Body of pancreas (tissue), 4 donors: ENCODE measurements at regions not wholly inside any gene's neighbourhood (a gene's known extent, or its start where the extent isn't known, plus 50 kb on each side); places are given as distances from the start of the nearest gene placed in this dataset.

Source experiments
- ATAC-seq: fragments of 150-250 bp; one replicate; pipeline ENCODE4 v1.9.1; 2016
- DNase-seq, 4 donors: peaks; one replicate each; pipeline ENCODE4 v3.0.0-alpha.2; 2019
- H3K27ac ChIP-seq, 4 donors: fragments of 200-600 bp; sonication (generic); 1 replicate in 3 of 4; 2 replicates in 1 of 4; pipeline versions ENCODE4 v1.5.1 to v1.6.1; 2016 to 2019; ENCODE audit warnings: mild to moderate bottlenecking in 1 of 4, mixed read lengths in 1 of 4, moderate library complexity in 1 of 4
- H3K27me3 ChIP-seq, 2 donors: fragments of 200-600 bp; sonication (generic); one replicate each; pipeline ENCODE4 v1.6.0; 2016; ENCODE audit warnings: mild to moderate bottlenecking in 1 of 2
- H3K36me3 ChIP-seq, 2 donors: fragments of 200-600 bp; sonication (generic); replicated peaks in 1 of 2; 2 replicates each; pipeline ENCODE4 v1.5.1; 2016; ENCODE audit warnings: low read depth in 2 of 2; ENCODE audit not compliant: insufficient read depth in 1 of 2
- H3K4me1 ChIP-seq: fragments of 200-600 bp; sonication (generic); one replicate; pipeline ENCODE4 v1.6.0; 2016
- H3K4me3 ChIP-seq, 2 donors: fragments of 200-600 bp; sonication (generic); 1 replicate in 1 of 2; 2 replicates in 1 of 2; pipeline ENCODE4 v1.5.1; 2016 to 2019
- H3K9me3 ChIP-seq, 3 donors: fragments of 200-600 bp; sonication (generic); 1 replicate in 2 of 3; 2 replicates in 1 of 3; pipeline ENCODE4 v1.5.1; 2016
- POLR2A ChIP-seq, 3 donors: fragments of 450-650 bp; IDR thresholded peaks; one replicate each; pipeline ENCODE4 v1.6.1; 2016; ENCODE audit warnings: antibody characterized with exemption in 3 of 3, mild to moderate bottlenecking in 2 of 3
- WGBS, 2 donors: methylation state at CpG; one replicate each; pipeline ENCODE4 v1.1.5; 2017; 5-methylcytosine and 5-hydroxymethylcytosine counted together
- intact Hi-C: fragments of 100-400 bp; cut with DNase I; formaldehyde crosslinking; loops from one replicate; pipeline ENCODE4 v1.15.1; 2023
- TF ChIP-seq, protein P1 (sequence below), 7 experiments: fragments of 450-650 bp in 4 of 7; fragments of 200-600 bp in 3 of 7; sonication (generic) in 3 of 7; IDR thresholded peaks; one replicate each; pipeline ENCODE4 v1.5.1; 2016 to 2019; ENCODE audit warnings: antibody characterized with exemption in 7 of 7

DNA sequence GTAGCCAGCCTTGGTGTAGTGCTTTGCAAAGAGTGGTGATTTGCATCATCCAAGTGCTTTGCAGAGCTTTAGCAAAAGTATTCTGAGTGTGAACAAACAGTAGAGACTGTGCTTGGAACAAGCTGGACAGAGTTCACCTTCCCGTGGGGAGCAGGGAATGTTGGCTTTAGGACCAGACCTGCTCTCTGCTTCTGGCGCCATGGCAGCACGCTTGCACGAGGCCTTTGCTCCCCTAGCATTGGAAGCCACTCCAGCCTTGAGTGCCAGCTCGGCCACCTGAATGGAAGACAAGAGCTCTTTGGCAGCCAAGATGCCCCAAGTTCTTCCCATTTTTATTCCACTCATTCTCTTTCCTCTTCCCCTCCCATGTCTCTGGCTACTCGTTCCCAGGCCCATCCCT lies 250.8 kb upstream of the OSR1 start:
- intact Hi-C loops: no loop called here
- no peaks in the 10 kb centered on the region for H3K27me3 ChIP-seq
- TF ChIP-seq POLR2A (IDR thresholded peaks at IDR 0.05): no peak
- TF ChIP-seq, protein P1, sequence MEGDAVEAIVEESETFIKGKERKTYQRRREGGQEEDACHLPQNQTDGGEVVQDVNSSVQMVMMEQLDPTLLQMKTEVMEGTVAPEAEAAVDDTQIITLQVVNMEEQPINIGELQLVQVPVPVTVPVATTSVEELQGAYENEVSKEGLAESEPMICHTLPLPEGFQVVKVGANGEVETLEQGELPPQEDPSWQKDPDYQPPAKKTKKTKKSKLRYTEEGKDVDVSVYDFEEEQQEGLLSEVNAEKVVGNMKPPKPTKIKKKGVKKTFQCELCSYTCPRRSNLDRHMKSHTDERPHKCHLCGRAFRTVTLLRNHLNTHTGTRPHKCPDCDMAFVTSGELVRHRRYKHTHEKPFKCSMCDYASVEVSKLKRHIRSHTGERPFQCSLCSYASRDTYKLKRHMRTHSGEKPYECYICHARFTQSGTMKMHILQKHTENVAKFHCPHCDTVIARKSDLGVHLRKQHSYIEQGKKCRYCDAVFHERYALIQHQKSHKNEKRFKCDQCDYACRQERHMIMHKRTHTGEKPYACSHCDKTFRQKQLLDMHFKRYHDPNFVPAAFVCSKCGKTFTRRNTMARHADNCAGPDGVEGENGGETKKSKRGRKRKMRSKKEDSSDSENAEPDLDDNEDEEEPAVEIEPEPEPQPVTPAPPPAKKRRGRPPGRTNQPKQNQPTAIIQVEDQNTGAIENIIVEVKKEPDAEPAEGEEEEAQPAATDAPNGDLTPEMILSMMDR (IDR thresholded peaks at IDR 0.05): no peak
- ATAC-seq (no peak), DNase-seq (no peak)
- H3K4me3 ChIP-seq: no peak overlapping the region
- H3K27ac ChIP-seq: no peak overlapping the region
- H3K4me1 ChIP-seq: no peaks in the 10 kb centered on the region
- no peaks in the 10 kb centered on the region for H3K36me3 ChIP-seq
- no peaks in the 10 kb centered on the region for H3K9me3 ChIP-seq
- 46 to 63% methylated on average over 4 to 6 of the region's 6 CpGs for WGBS, 2 donors

DNA sequence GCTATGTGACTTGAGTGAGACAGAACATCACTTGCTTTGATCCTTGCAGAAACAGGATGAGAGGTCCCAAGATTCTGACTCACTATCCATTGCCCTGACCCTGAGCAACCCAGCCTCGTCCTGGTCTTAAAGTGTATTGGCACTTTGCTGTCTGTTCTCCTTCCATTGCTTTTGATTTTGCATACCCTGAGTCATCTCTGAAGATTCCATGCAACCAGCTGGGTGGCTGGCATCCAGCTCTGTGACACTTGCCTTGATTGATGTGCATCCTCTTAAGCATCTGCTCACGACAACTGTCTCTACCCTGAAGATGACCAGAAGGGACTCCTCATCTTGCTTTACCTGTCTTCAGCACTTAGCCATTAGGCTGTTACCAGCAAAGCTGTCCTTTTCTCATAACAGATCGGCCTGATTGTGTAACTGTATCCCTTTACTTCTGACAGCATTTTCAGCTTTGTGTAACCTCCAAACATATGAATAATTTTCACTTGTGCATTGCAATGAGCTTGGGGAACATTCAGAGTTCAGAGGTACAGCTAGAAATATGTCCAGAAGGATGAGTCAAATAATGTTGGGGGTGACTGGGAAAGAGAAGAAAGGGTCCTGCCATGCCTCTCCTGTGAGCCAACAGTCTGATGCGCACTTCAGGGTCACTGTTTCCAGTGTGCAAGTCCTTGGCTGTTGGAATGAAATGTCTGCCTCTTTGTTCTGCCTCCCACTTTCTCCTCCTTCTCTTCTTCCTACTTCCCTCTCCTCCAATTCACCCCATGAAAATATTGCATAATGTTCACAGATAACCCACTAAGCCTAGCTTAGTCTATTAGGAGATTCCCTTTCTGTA lies 249.7 kb upstream of the OSR1 start:
- Histone ChIP-seq H3K27me3 (no peaks in the 10 kb centered on the region), H3K36me3 (no peaks in the 10 kb centered on the region), H3K27ac (no peak overlapping the region), H3K4me1 (no peaks in the 10 kb centered on the region), H3K4me3 (no peak overlapping the region), H3K9me3 (no peaks in the 10 kb centered on the region)
- TF ChIP-seq, protein P1 (IDR thresholded peaks at IDR 0.05): no peak
- no peak for TF ChIP-seq POLR2A (IDR thresholded peaks at IDR 0.05)
- intact Hi-C loops: no loop called here
- DNase-seq: peak in 2 of 4 donors; percentile 10 to 12
- 34 to 54% methylated on average over 4 of the region's 4 CpGs for WGBS, 2 donors
- ATAC-seq: peak; percentile 60

DNA sequence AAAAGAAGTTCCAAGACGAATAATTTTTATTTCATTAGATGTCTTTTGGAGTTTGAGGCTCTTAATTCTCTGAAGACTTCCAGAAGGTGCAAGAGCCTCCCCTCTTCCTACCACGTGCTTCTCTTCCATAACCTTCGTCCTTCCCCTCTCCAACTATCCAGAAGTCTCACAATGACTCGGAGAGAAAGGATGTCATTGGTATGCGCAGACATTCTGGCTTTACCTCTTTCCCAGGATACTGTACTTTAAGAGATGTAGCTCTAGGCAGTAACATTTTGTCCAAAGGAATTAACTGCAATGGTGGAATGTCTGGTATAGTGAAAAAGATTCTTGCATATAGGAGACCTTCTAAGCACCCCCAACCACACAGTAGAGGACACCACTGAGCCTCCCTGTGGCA lies 249.0 kb upstream of the OSR1 start:
- intact Hi-C loops: no loop called here
- Histone ChIP-seq H3K4me3 (no peak overlapping the region), H3K27me3 (no peaks in the 10 kb centered on the region), H3K4me1 (no peaks in the 10 kb centered on the region), H3K27ac (no peak overlapping the region), H3K9me3 (no peaks in the 10 kb centered on the region), H3K36me3 (no peaks in the 10 kb centered on the region)
- WGBS, 2 donors: 53 to 63% methylated on average over 5 of the region's 5 CpGs
- no peak for TF ChIP-seq POLR2A (IDR thresholded peaks at IDR 0.05)
- TF ChIP-seq, protein P1 (IDR thresholded peaks at IDR 0.05): no peak
- DNase-seq (no peak), ATAC-seq (no peak)

DNA sequence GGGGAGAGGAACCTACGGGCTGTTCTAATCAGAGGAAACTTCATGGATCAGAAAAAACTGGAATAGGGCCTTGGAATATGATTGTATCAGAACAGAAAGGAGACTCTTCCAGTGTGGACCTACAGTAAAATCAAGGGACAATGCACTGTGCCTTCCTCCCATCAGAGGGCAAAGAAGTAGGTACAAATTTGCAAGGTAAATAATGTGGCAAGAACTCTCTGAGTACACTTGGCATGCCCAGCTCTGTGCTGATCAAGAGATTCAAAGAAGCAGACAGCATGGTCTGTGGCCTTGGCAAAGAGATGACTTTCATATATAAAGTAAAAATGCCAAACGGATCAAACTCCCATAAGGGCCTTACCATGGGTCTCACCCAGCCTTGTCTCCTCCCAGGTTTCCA lies 242.6 kb upstream of the OSR1 start:
- TF ChIP-seq, protein P1 (IDR thresholded peaks at IDR 0.05): no peak
- no peak for TF ChIP-seq POLR2A (IDR thresholded peaks at IDR 0.05)
- no peaks in the 10 kb centered on the region for H3K27me3 ChIP-seq
- WGBS, 2 donors: 58% methylated on average over 2 of the region's 2 CpGs
- H3K4me1 ChIP-seq: no peaks in the 10 kb centered on the region
- no peak for ATAC-seq
- DNase-seq: no peak
- no peaks in the 10 kb centered on the region for H3K36me3 ChIP-seq
- intact Hi-C loops: no loop called here
- H3K27ac ChIP-seq: no peak overlapping the region
- no peak overlapping the region for H3K4me3 ChIP-seq
- no peaks in the 10 kb centered on the region for H3K9me3 ChIP-seq

DNA sequence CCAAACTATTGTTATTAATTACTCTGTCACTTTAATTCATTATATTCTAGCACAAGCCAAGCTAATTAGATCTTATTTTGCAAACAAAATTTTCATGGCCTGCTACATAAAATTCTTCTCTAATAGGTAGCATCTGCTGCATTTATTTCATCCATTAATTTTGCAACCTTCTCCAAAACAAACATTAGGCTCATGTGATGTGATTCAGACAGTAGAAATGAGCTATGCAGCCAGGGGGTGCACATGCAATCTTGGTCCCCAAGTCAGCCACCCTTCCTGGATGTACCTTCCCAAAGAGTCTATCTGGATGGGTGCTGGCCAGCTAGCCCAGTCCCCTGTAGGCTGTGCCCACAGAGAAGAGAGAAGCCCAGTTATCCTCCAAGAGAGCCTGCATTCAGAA lies 242.1 kb upstream of the OSR1 start:
- TF ChIP-seq, protein P1 (IDR thresholded peaks at IDR 0.05): no peak
- TF ChIP-seq POLR2A (IDR thresholded peaks at IDR 0.05): no peak
- no peak overlapping the region for H3K27ac ChIP-seq
- H3K27me3 ChIP-seq: no peaks in the 10 kb centered on the region
- H3K4me3 ChIP-seq: no peak overlapping the region
- DNase-seq (no peak), ATAC-seq (no peak)
- no peaks in the 10 kb centered on the region for H3K4me1 ChIP-seq
- intact Hi-C loops: no loop called here
- H3K36me3 ChIP-seq: no peaks in the 10 kb centered on the region
- H3K9me3 ChIP-seq: no peaks in the 10 kb centered on the region
